Fibroblast of skin of left quadriceps (primary cell): ENCODE measurements at regions not wholly inside any gene's neighbourhood (a gene's known extent, or its start where the extent isn't known, plus 50 kb on each side); places are given as distances from the start of the nearest gene placed in this dataset.
"Not testable (repeated sequence)": the region's sequence is repeated elsewhere in the genome, so short reads cannot be mapped to it uniquely, and the experiment has no call there.

Experiments
- DNase-seq, 2 experiments: peaks; one replicate each; pipeline ENCODE4 v3.0.0-alpha.2; 2013; ENCODE audit warnings: low read depth in 2 of 2

- DNase-seq, result no peak
Observed at GRCh38 chr21:22277341-22277740, 1279.1 kb downstream of the NCAM2 start.

DNA sequence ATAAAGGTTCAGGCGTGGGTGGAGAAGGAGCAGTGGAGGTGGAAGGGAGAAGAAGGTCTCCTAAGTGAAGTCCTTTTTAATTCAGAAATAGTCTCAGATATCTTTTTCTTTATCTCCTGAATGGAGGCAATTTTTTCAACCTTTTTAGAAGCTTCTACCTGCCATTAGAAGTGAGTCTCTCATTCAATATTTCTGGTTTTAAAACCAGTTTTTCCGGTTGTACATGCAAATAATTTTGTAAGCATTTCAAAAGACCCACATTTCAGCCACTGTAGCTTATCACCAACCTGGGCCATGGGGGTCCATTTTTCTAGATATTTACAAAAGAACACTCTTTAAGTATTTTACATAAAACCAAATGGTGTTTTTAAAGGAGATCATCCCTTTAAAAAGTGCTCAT is 1280.2 kb downstream of the NCAM2 start:
- no peak for DNase-seq

GRCh38 chr21:22280851-22281250 is 1282.6 kb downstream of the NCAM2 start:
- DNase-seq, result no peak

DNA sequence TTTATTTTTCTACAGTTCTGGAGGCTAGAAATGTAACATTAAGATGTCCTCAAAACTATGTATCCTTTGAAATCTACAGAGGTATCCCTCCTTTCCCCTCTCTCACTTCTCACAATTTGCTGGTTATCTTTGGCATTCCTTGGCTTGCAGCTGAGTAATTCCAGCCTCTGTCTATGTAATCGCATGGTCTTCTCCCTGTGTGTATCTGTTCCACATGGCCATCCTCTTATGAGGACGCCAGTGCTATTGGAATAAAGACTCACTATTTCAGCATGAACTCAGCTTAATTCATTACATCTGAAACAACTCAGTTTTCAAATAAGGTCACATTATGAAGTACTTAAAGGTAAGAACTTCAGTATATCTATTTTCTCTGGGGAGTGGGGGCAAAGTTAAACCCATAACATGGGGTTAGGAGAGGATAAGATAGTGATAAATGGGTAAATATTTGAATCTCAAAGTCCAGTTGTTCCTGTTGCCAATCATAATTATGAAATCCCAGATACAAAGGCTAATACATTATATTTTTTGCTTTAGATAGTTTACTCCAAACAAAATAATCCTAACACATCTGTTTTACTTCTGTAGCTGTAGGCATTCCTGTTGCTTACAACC is 1290.8 kb downstream of the NCAM2 start:
- DNase-seq, result no peak

GRCh38 chr21:22292144-22292543 is 1293.9 kb downstream of the NCAM2 start:
- DNase-seq, result no peak

DNA sequence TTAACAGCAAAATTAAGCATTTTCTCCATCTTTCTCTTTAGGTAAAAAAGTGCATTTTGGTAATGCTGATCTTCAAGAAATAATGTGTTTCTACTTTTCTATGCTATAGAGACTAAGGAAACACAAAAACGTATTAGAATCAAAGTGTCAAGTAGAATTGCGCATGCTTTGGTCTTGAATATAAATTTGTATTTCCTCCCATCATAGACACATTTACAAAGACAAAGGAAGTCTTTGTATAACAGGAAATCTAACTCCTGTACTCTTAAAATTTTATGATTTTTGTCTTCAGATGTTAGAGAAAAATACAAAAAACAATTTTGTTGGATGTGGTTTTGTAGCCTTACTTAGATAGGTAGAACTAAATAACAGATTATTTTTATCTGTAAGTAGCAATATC is 1299.4 kb downstream of the NCAM2 start:
- DNase-seq, result no peak

- DNase-seq, result no peak
Observed at GRCh38 chr21:22311741-22312462, 1313.7 kb downstream of the NCAM2 start.

- no peak for DNase-seq
Observed at GRCh38 chr21:22314963-22315362, 1316.8 kb downstream of the NCAM2 start.

DNA sequence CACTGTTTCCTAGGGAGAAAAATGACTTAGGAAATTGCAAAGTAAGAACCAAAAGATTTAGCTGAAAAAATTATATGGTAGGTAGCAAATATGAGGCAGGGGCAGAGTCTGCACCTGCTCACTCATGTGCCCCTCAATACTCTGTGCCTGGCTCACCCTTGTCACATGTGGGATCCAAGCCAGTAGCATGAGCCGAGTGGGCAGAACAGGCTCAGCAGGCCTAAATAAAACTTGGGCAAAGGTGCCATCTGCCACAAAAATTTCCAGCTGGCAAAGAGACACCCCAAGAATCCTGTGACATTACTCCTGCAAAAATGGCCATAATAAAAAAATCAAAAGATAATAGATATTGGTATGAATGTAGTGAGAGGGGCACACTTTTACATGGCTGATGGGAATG is 1321.2 kb downstream of the NCAM2 start:
- DNase-seq, result no peak

GRCh38 chr21:22342889-22343288 is 1344.7 kb downstream of the NCAM2 start:
- no peak for DNase-seq

DNA sequence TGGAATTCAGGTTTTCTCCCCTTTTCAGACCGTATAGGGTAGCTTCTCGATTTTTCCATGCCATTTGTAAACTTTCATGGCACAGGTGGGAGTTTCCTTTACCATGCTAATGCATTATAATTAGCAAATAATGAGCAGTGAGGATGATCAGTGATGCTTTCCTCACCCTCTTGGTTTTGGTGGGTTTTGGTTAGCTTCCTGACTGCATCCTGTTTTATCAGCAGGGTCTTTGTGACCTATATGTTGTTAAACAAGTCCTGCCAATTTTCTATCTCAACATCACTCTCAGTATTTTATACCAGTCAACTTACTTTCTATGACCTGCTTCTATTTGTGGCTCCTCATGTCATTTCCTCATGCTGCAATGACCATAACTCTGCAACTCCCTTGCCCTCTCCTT is 1345.1 kb downstream of the NCAM2 start:
- DNase-seq, result no peak

DNA sequence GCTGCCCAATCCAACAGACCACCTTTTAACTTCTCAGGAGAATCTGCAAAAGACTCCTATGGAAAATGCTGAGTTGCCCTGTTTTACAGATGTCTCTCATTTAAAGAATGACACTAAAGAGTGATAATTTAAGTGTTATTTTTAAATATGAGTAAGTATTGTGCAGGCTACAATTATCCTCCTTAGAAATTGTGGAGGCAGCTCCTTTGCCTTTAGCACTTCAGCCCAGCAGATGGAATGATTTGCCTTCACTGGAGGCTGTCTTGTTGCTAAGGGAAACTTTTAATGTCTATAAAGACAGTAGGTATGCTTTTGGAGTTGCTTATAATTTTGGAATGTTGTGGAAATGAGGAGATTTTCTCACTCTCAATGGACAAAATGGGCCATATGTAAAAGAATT is 1345.5 kb downstream of the NCAM2 start:
- no peak for DNase-seq

GRCh38 chr21:22345624-22346023 is 1347.4 kb downstream of the NCAM2 start:
- DNase-seq, result no peak

DNA sequence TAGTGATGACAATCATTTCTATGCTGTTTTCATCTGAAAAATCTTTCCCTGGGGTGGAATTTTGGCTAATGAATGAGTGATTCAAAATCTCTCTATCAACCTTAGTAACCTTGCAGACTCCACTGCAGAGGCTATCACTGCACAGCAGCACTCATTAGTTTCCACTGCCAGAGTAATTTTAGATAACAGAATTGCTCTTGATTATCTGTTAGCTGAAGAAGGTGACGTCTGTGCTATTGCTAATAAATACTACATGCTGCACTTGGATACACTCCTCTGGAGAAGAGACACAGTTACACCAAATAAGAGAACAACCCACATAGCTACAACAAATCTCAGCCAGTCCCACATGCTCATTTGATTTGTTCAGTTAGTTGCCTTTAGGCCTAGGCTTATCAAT is 1348.4 kb downstream of the NCAM2 start:
- no peak for DNase-seq

- no peak for DNase-seq
Observed at GRCh38 chr21:22351076-22351475, 1352.9 kb downstream of the NCAM2 start.

DNA sequence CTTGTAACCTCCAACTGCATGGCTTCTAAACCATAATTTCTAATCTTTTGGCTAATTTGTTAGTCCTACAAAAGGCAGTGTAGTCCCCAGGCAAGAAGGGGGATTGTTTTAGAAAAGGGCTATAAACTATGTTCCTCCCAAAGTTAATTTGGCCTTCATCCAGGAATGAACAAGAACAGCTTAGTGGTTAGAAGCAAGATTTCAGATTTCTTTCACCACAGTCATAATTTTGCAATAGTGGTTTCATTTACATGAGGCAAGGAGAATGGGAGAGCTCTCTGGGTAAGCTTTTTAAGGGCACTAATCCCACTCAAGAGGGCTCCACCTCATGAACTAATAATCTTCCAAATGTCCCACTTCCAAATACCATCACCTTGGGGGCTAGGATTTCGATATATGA is 1353.9 kb downstream of the NCAM2 start:
- DNase-seq, result no peak

DNA sequence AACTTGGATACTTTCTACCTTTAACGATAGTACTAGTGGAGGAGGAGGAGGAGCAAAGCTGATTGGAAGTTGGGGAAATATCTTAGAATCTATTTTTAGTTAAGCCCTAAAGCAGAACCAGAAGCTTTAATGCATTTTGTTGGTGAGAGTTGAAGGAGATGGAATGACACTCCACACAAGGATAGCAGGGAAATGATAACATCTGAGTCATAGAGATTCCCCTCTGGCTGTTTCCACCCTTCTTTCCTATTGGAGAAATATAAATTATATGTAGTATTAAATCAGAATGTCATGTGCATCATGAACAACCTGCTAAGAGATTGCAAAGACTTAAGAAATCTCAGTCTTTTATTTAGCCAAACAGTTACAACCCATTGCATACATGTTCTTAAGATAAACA is 1357.7 kb downstream of the NCAM2 start:
- no peak for DNase-seq

GRCh38 chr21:22356663-22357062 is 1358.5 kb downstream of the NCAM2 start:
- no peak for DNase-seq

- not testable (repeated sequence) for DNase-seq
Observed at GRCh38 chr21:22359599-22359998, 1361.4 kb downstream of the NCAM2 start.

DNA sequence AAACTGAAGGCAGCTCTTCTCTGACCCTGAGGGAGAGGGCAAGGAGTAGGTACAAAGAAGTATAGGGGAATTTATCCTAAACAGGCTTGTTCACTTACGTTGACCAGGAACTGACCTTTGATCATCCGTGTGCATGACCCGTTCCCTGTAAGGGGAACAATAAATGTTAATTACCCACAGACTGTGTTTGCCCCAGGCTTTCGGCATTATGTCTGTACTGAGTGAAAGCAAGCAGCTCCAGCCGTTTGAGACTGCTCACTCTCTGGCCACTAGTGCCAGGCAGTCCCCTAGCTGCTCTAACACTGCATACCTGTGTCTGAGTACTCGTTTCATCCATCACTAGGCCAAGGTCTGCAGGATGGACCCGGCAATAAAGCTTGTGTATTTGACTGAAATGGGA is 1365.3 kb downstream of the NCAM2 start:
- no peak for DNase-seq

DNA sequence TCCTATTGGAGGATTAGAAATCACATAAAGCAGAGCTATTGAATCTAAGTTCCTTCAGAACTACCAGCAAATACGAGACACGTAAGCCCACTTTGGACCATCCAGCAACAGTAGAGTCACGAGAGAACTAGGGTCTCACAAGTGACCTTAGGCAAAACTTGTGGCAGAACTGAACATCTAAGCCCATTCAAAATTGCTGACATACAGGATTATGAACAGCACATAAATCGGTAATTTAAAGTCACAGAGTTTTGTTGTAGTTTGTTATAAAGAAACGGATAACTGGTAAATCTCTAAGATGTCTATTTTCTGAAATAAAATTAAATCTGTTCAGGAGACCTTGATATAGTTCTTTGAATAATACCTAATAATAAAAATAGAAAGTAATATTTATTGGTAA is 1366.0 kb downstream of the NCAM2 start:
- DNase-seq, result no peak

- no peak for DNase-seq
Observed at GRCh38 chr21:22374218-22374969, 1376.2 kb downstream of the NCAM2 start.

DNA sequence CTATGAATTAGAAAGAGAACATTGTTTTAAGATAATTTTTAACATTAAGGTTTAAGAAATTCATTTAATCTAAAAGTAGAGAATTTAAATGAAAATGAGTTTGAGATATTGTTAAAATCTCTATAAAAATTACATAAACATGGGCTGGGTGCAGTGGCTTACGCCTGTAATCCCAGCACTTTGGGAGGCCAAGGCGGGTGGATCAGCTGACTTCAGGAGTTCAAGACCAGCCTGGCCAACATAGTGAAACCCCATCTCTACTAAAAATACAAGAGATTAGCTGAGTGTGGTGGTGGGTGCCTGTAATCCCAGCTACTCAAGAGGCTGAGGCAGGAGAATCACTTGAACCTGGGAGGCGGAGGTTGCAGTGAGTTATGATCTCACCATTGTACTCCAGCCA is 1379.6 kb downstream of the NCAM2 start:
- DNase-seq, result not testable (repeated sequence)
